ENCODE measurements at regions not wholly inside any gene's neighbourhood (a gene's known extent, or its start where the extent isn't known, plus 50 kb on each side); places are given as distances from the start of the nearest gene placed in this dataset.

DNA sequence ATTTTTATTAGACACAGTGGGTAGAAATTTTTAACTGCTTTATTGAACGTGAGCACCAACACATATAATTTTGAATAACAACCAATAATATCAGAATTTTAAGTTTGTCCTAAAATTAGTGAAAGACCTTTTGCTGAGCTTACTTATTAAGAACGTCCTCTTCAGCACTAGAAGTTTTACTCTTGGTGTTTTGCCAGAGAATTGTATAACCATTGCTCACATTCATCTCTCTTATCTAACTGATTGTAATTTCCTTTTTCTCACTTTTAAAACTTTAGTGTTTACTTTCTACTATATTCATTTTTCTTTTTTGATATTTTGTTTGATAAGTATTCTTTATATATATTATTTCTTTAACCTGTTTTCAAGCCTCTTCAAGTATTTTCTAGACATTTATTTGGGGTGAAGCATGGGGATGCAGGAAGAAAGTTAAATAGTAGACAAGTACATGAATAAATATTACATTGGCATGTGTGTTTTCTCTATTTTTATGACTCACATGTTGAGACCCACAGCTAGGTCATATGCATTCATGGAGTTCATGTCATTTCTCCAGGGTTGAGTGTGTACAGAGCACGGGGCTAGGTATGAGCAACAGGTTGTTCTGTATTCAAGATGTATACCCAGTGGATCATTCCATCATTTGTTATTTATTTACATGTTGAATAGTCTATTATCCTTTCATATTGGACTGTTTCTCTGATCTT, 90.6 kb downstream of the ATP6V1G3 start:
- Histone ChIP-seq H3K4me3 (no peak overlapping the region), H3K9me3 (no peaks in the 10 kb centered on the region), H3K4me1 (no peaks in the 10 kb centered on the region), H3K27me3 (no peaks in the 10 kb centered on the region), H3K27ac (no peak overlapping the region), H3K36me3 (no peaks in the 10 kb centered on the region)
- WGBS, 5 donors: 16 to 37% (median 22%) methylated on average over 3 of the region's 3 CpGs
- TF ChIP-seq POLR2A (IDR thresholded peaks at IDR 0.05): no peak
- TF ChIP-seq POLR2AphosphoS5 (IDR thresholded peaks at IDR 0.05): no peak
- no peak for TF ChIP-seq EP300 (IDR thresholded peaks at IDR 0.05)
- TF ChIP-seq, protein P1, sequence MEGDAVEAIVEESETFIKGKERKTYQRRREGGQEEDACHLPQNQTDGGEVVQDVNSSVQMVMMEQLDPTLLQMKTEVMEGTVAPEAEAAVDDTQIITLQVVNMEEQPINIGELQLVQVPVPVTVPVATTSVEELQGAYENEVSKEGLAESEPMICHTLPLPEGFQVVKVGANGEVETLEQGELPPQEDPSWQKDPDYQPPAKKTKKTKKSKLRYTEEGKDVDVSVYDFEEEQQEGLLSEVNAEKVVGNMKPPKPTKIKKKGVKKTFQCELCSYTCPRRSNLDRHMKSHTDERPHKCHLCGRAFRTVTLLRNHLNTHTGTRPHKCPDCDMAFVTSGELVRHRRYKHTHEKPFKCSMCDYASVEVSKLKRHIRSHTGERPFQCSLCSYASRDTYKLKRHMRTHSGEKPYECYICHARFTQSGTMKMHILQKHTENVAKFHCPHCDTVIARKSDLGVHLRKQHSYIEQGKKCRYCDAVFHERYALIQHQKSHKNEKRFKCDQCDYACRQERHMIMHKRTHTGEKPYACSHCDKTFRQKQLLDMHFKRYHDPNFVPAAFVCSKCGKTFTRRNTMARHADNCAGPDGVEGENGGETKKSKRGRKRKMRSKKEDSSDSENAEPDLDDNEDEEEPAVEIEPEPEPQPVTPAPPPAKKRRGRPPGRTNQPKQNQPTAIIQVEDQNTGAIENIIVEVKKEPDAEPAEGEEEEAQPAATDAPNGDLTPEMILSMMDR (IDR thresholded peaks at IDR 0.05): no peak
- peak in 1 of 2 donors; percentile 44 for DNase-seq
- intact Hi-C loops (cut with DNase I; ENCODE audit: low total_unique reads): no loop called here

DNA sequence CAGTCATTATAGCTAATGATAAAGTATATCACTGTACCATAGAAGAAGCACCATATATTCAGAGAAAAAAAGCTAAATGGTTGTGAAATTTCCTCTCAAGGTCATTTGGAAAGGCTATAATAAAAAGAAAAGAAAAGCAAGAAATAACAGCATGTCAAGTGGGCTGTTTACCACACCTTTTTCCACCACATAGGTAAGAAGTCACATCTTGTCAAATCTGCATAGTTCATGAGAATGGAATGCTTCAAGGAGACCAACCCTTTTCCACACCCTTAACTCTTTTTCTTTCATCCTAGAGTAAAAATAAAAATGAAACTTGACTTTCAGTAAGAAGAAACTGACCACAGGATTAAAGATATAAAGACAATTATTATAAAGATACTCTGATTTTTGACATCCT, 91.2 kb downstream of the ATP6V1G3 start:
- TF ChIP-seq, protein P1 (IDR thresholded peaks at IDR 0.05): no peak
- TF ChIP-seq POLR2AphosphoS5 (IDR thresholded peaks at IDR 0.05) (no peak), EP300 (IDR thresholded peaks at IDR 0.05) (no peak), POLR2A (IDR thresholded peaks at IDR 0.05) (no peak)
- Histone ChIP-seq H3K9me3 (no peaks in the 10 kb centered on the region), H3K27ac (no peak overlapping the region), H3K27me3 (no peaks in the 10 kb centered on the region), H3K36me3 (no peaks in the 10 kb centered on the region), H3K4me1 (no peaks in the 10 kb centered on the region), H3K4me3 (no peak overlapping the region)
- intact Hi-C loops (cut with DNase I; ENCODE audit: low total_unique reads): no loop called here
- DNase-seq: peak in 1 of 2 donors; percentile 51

DNA sequence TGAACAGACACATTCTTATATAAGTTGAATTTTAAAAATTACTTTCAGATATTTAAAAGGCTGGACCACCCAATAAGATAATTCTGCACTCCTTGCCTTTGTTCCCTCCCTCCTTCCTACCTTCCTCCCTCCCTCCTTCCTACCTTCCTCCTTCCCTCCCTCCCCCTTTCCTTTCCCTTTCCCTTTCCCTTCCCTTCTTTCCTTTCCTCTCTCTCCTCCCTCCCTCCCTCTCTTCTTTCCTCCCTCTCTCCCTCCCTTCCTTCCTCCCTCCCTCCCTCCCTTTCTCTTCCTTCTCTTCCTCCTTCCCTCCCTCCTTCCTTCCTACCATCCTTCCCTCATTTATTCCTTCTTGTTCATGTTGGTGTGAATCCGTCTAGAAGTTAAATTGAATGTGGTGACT, 93.0 kb downstream of the ATP6V1G3 start:
- H3K4me3 ChIP-seq: no peak overlapping the region
- no peaks in the 10 kb centered on the region for H3K4me1 ChIP-seq
- no peaks in the 10 kb centered on the region for H3K27me3 ChIP-seq
- intact Hi-C loops (cut with DNase I; ENCODE audit: low total_unique reads): no loop called here
- no peak overlapping the region for H3K27ac ChIP-seq
- H3K36me3 ChIP-seq: no peaks in the 10 kb centered on the region
- WGBS, 5 donors: 87 to 100% (median 88%) methylated on average over 1 of the region's 1 CpG
- TF ChIP-seq POLR2AphosphoS5 (IDR thresholded peaks at IDR 0.05) (no peak), POLR2A (IDR thresholded peaks at IDR 0.05) (no peak), EP300 (IDR thresholded peaks at IDR 0.05) (no peak)
- TF ChIP-seq, protein P1 (IDR thresholded peaks at IDR 0.05): no peak
- DNase-seq: no peak
- no peaks in the 10 kb centered on the region for H3K9me3 ChIP-seq

DNA sequence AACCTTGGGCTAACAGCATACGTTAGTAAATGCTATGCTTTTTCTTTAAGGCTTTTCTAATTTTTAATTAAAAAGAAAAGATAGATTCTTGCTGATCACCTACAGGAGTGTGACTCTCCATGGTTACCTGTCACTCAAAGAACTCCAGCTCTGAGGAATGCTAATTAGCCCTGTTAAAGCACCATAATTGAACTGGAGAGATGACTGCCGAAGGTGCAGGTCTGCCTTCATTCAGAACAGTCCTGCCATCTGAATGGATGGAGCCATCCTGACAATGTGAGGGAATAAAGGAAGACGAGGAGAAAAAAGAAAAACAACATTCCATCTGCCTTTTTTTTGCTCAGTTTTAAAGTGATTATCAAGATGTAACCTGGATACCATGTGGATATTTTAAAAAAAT, 94.6 kb downstream of the ATP6V1G3 start:
- no peak for DNase-seq
- no peak overlapping the region for H3K27ac ChIP-seq
- H3K4me1 ChIP-seq: no peaks in the 10 kb centered on the region
- no peaks in the 10 kb centered on the region for H3K36me3 ChIP-seq
- H3K9me3 ChIP-seq: no peaks in the 10 kb centered on the region
- H3K4me3 ChIP-seq: no peak overlapping the region
- intact Hi-C loops (cut with DNase I; ENCODE audit: low total_unique reads): no loop called here
- TF ChIP-seq, protein P1 (IDR thresholded peaks at IDR 0.05): no peak
- TF ChIP-seq POLR2AphosphoS5 (IDR thresholded peaks at IDR 0.05) (no peak), EP300 (IDR thresholded peaks at IDR 0.05) (no peak), POLR2A (IDR thresholded peaks at IDR 0.05) (no peak)
- no peaks in the 10 kb centered on the region for H3K27me3 ChIP-seq
- 83 to 89% (median 88%) methylated on average over 3 of the region's 3 CpGs for WGBS, 5 donors
